Ishikawa (cell line): ENCODE measurements at regions not wholly inside any gene's neighbourhood (a gene's known extent, or its start where the extent isn't known, plus 50 kb on each side); places are given as distances from the start of the nearest gene placed in this dataset.

Source experiments
- CEBPB ChIP-seq: IDR thresholded peaks from 2 replicates; pipeline ENCODE4 v1.6.1; 2012
- CREB1 ChIP-seq: IDR thresholded peaks from 2 replicates; pipeline ENCODE4 v1.6.1; 2012; ENCODE audit warnings: low read depth
- EGR1 ChIP-seq: IDR thresholded peaks from 2 replicates; pipeline ENCODE4 v1.6.1; 2012
- EP300 ChIP-seq: IDR thresholded peaks from 2 replicates; pipeline ENCODE4 v1.6.1; 2012; ENCODE audit warnings: borderline replicate concordance
- FOXM1 ChIP-seq: IDR thresholded peaks from 2 replicates; pipeline ENCODE4 v1.6.1; 2012; ENCODE audit warnings: low read depth, borderline replicate concordance
- MAX ChIP-seq: IDR thresholded peaks from 2 replicates; pipeline ENCODE4 v1.6.1; 2012
- NFIC ChIP-seq: IDR thresholded peaks from 2 replicates; pipeline ENCODE4 v1.6.1; 2012
- RAD21 ChIP-seq: IDR thresholded peaks from 2 replicates; pipeline ENCODE4 v1.6.1; 2012; ENCODE audit warnings: low read depth
- REST ChIP-seq: IDR thresholded peaks from 2 replicates; pipeline ENCODE4 v1.6.1; 2012; ENCODE audit warnings: low read depth, mild to moderate bottlenecking
- TAF1 ChIP-seq: IDR thresholded peaks from 2 replicates; pipeline ENCODE4 v1.6.1; 2012; ENCODE audit warnings: low read depth, mild to moderate bottlenecking
- TCF12 ChIP-seq: IDR thresholded peaks from 2 replicates; pipeline ENCODE4 v1.6.1; 2012; ENCODE audit warnings: low read depth
- TEAD4 ChIP-seq: IDR thresholded peaks from 2 replicates; pipeline ENCODE4 v1.6.1; 2012
- USF1 ChIP-seq: IDR thresholded peaks from 2 replicates; pipeline ENCODE4 v1.6.1; 2012
- YY1 ChIP-seq: IDR thresholded peaks from 2 replicates; pipeline ENCODE4 v1.6.1; 2012; ENCODE audit warnings: low read depth
- ZBTB7A ChIP-seq: IDR thresholded peaks from 2 replicates; pipeline ENCODE4 v1.6.1; 2012; ENCODE audit warnings: low read depth

- TF ChIP-seq YY1 (no peak), EGR1 (no peak), NFIC (no peak)
Measured at GRCh38 chr5:112656451-112656850, 81.2 kb upstream of the APC start.

- TF ChIP-seq REST: no peak
- TF ChIP-seq FOXM1: no peak
- no peak for TF ChIP-seq EP300
- TF ChIP-seq CREB1: no peak
- TF ChIP-seq USF1: no peak
- TF ChIP-seq TAF1: no peak
- TF ChIP-seq MAX: no peak
- no peak for TF ChIP-seq ZBTB7A
- no peak for TF ChIP-seq YY1
- no peak for TF ChIP-seq CEBPB
- TF ChIP-seq EGR1: no peak
- no peak for TF ChIP-seq TCF12
- no peak for TF ChIP-seq NFIC
- no peak for TF ChIP-seq RAD21
- no peak for TF ChIP-seq TEAD4
Measured at GRCh38 chr5:112657804-112658203, 79.9 kb upstream of the APC start.

- TF ChIP-seq TAF1 (no peak), TCF12 (no peak), NFIC (no peak), REST (no peak)
Measured at GRCh38 chr5:112660359-112660758, 77.3 kb upstream of the APC start.

GRCh38 chr5:112663146-112663545, 74.5 kb upstream of the APC start:
- TF ChIP-seq EP300 (no peak), TAF1 (no peak)

- TF ChIP-seq NFIC (no peak), RAD21 (no peak), REST (no peak), USF1 (no peak), ZBTB7A (no peak), CREB1 (no peak), MAX (no peak), CEBPB (no peak), FOXM1 (no peak), TCF12 (no peak), EP300 (no peak), TAF1 (no peak), YY1 (no peak), EGR1 (no peak), TEAD4 (no peak)
Measured at GRCh38 chr5:112668016-112668415, 69.7 kb upstream of the APC start.

GRCh38 chr5:112668911-112669310, 68.8 kb upstream of the APC start:
- TF ChIP-seq EGR1 (no peak), EP300 (no peak), REST (no peak), USF1 (no peak), FOXM1 (no peak)
